H1 (cell line): ENCODE measurements at regions not wholly inside any gene's neighbourhood (a gene's known extent, or its start where the extent isn't known, plus 50 kb on each side); places are given as distances from the start of the nearest gene placed in this dataset.

Experiments used
- CTCF ChIA-PET: fragments of 300-600 bp; sonication (Branson Sonifier 250); formaldehyde crosslinking; loops from one replicate; lab custom pipeline; 2021; ENCODE audit not compliant: partially characterized antibody; lab: Charles Lee
- POLR2A ChIA-PET: fragments of 300-600 bp; sonication (Branson Sonifier 250); formaldehyde crosslinking; loops from one replicate; lab custom pipeline; 2021; ENCODE audit warnings: inconsistent platforms; ENCODE audit not compliant: partially characterized antibody; lab: Charles Lee
- DNase-seq, 2 experiments: peaks; one replicate each; pipeline versions ENCODE4 v3.0.0 to v3.0.0-alpha.2; 2010 to 2022; ENCODE audit warnings: low spot score in 2 of 2, low read depth in 1 of 2, mixed read lengths in 1 of 2
- FAIRE-seq: peaks from 2 replicates; lab custom pipeline; 2011; peaks lifted over from hg19 to GRCh38; lab: Jason Lieb, UNC
- H2AFZ ChIP-seq: 2 replicates; pipeline ENCODE4 v1.8.1; 2012; ENCODE audit warnings: low read length, inconsistent platforms
- H2AK5ac ChIP-seq: 2 replicates; pipeline ENCODE4 v1.6.1; 2013; ENCODE audit warnings: low read depth, low read length
- H2BK120ac ChIP-seq: replicated peaks from 2 replicates; pipeline ENCODE3; 2013; ENCODE audit warnings: low read depth, low read length, inconsistent platforms
- H2BK12ac ChIP-seq: 2 replicates; pipeline ENCODE4 v1.6.1; 2013; ENCODE audit warnings: low read depth, low read length
- H2BK15ac ChIP-seq: 2 replicates; pipeline ENCODE4 v1.6.1; 2013; ENCODE audit warnings: low read length
- H2BK20ac ChIP-seq: 2 replicates; pipeline ENCODE4 v1.6.1; 2013; ENCODE audit warnings: low read length
- H2BK5ac ChIP-seq: 2 replicates; pipeline ENCODE4 v1.6.1; 2013; ENCODE audit warnings: low read depth, low read length
- H3K14ac ChIP-seq: 2 replicates; pipeline ENCODE4 v1.6.1; 2013; ENCODE audit warnings: inconsistent platforms; ENCODE audit not compliant: insufficient read length
- H3K18ac ChIP-seq: 2 replicates; pipeline ENCODE4 v1.6.1; 2013; ENCODE audit warnings: low read length; ENCODE audit errors: extremely low read depth
- H3K23ac ChIP-seq: 2 replicates; pipeline ENCODE4 v1.6.1; 2013; ENCODE audit warnings: inconsistent platforms; ENCODE audit not compliant: insufficient read length
- H3K23me2 ChIP-seq: 2 replicates; pipeline ENCODE4 v1.6.1; 2013; ENCODE audit warnings: low read depth, low read length
- H3K27ac ChIP-seq: 2 replicates; pipeline ENCODE4 v1.6.1; 2011; ENCODE audit warnings: low read depth, low read length, inconsistent platforms
- H3K27me3 ChIP-seq, 4 experiments: replicated peaks in 1 of 4; 1 replicate in 1 of 4; 2 replicates in 3 of 4; pipeline versions ENCODE4 v1.6.1 to v1.8.1; 2011 to 2013; ENCODE audit warnings: low read length in 3 of 4, mild to moderate bottlenecking in 3 of 4, inconsistent platforms in 2 of 4, mixed read lengths in 2 of 4, moderate library complexity in 1 of 4; ENCODE audit not compliant: control insufficient read depth in 3 of 4, insufficient read depth in 3 of 4; ENCODE audit errors: extremely low read depth in 1 of 4
- H3K36me3 ChIP-seq, 4 experiments: 2 replicates each; pipeline versions ENCODE4 v1.6.1 to v1.8.1; 2011 to 2013; ENCODE audit warnings: mild to moderate bottlenecking in 4 of 4, low read length in 3 of 4, moderate library complexity in 2 of 4, control low read depth in 1 of 4, inconsistent platforms in 1 of 4; ENCODE audit not compliant: insufficient read depth in 4 of 4, control insufficient read depth in 2 of 4
- H3K4ac ChIP-seq: replicated peaks from 2 replicates; pipeline ENCODE3; 2013; ENCODE audit warnings: low read length, low read depth, mixed read lengths, inconsistent platforms; ENCODE audit not compliant: insufficient read length
- H3K4me1 ChIP-seq, 4 experiments: replicated peaks in 1 of 4; 1 replicate in 1 of 4; 2 replicates in 3 of 4; pipeline versions ENCODE4 v1.6.1 to v1.8.1; 2011 to 2013; ENCODE audit warnings: low read length in 3 of 4, inconsistent platforms in 2 of 4, mixed read lengths in 1 of 4; ENCODE audit not compliant: insufficient read depth in 4 of 4, control insufficient read depth in 3 of 4
- H3K4me2 ChIP-seq, 2 experiments: 2 replicates each; pipeline versions ENCODE4 v1.6.1 to v1.8.1; 2011 to 2013; ENCODE audit warnings: low read depth in 2 of 2, low read length in 2 of 2, control low read depth in 1 of 2, inconsistent platforms in 1 of 2, mild to moderate bottlenecking in 1 of 2; ENCODE audit not compliant: insufficient read depth in 1 of 2
- H3K4me3 ChIP-seq, 4 experiments: fragments of 200-600, 300-600 bp in 1 of 4; sonication (generic), shearing (Covaris generic), sonication (Bioruptor Twin) in 1 of 4; 2 replicates each; pipeline versions ENCODE4 v1.5.1 to v1.8.1; 2011 to 2016; ENCODE audit warnings: low read length in 4 of 4, low read depth in 3 of 4, control low read depth in 2 of 4, inconsistent platforms in 2 of 4, mild to moderate bottlenecking in 2 of 4, mixed read lengths in 1 of 4, moderate library complexity in 1 of 4; ENCODE audit not compliant: insufficient read depth in 2 of 4; ENCODE audit errors: extremely low read depth in 1 of 4
- H3K56ac ChIP-seq: replicated peaks from 2 replicates; pipeline ENCODE3; 2013; ENCODE audit warnings: low read depth, mild to moderate bottlenecking, mixed read lengths, low read length, inconsistent platforms; ENCODE audit not compliant: insufficient read length
- H3K79me1 ChIP-seq: 2 replicates; pipeline ENCODE4 v1.6.1; 2013; ENCODE audit warnings: low read depth, low read length, control low read depth
- H3K79me2 ChIP-seq, 2 experiments: 2 replicates each; pipeline versions ENCODE4 v1.6.1 to v1.8.1; 2012 to 2013; ENCODE audit warnings: low read length in 2 of 2, mild to moderate bottlenecking in 2 of 2, inconsistent platforms in 1 of 2; ENCODE audit not compliant: insufficient read depth in 2 of 2, control insufficient read depth in 1 of 2
- H3K9ac ChIP-seq, 4 experiments: replicated peaks in 1 of 4; 1 replicate in 1 of 4; 2 replicates in 3 of 4; pipeline versions ENCODE4 v1.6.1 to v1.8.1; 2011 to 2013; ENCODE audit warnings: low read depth in 3 of 4, low read length in 3 of 4, control low read depth in 2 of 4, mild to moderate bottlenecking in 2 of 4, moderate library complexity in 2 of 4, inconsistent platforms in 1 of 4; ENCODE audit errors: extremely low read depth in 1 of 4
- H3K9me3 ChIP-seq, 2 experiments: 2 replicates each; pipeline versions ENCODE4 v1.6.1 to v1.8.1; 2012 to 2013; ENCODE audit warnings: mild to moderate bottlenecking in 2 of 2, moderate library complexity in 2 of 2, control low read depth in 1 of 2, inconsistent platforms in 1 of 2, low read depth in 1 of 2, low read length in 1 of 2, mixed read lengths in 1 of 2; ENCODE audit not compliant: insufficient read depth in 2 of 2
- H4K20me1 ChIP-seq, 2 experiments: replicated peaks in 1 of 2; 2 replicates each; pipeline versions ENCODE3 to v1.8.1; 2011 to 2013; ENCODE audit warnings: inconsistent platforms in 2 of 2, low read length in 2 of 2, mild to moderate bottlenecking in 1 of 2; ENCODE audit not compliant: insufficient read depth in 2 of 2, control insufficient read depth in 1 of 2
- H4K5ac ChIP-seq: 2 replicates; pipeline ENCODE4 v1.6.1; 2013; ENCODE audit warnings: low read length, low read depth, mixed read lengths, inconsistent platforms; ENCODE audit not compliant: insufficient read length
- H4K8ac ChIP-seq: 2 replicates; pipeline ENCODE4 v1.8.0; 2013; ENCODE audit warnings: mild to moderate bottlenecking, moderate library complexity, low read length, inconsistent platforms; ENCODE audit not compliant: insufficient read depth; ENCODE audit errors: extremely low read depth
- H4K91ac ChIP-seq: replicated peaks from 2 replicates; pipeline ENCODE3; 2013; ENCODE audit warnings: low read length, mixed read lengths, inconsistent platforms; ENCODE audit not compliant: insufficient read length
- BRCA1 ChIP-seq: IDR thresholded peaks from 2 replicates; pipeline ENCODE4 v1.6.1; 2012; ENCODE audit warnings: low read depth, low read length, improper control_type of control experiment
- CBX5 ChIP-seq: fragments of 300-800, 300-1000 bp; sonication (generic); IDR thresholded peaks from 2 replicates; pipeline ENCODE4 v1.7.1; 2016; ENCODE audit warnings: antibody characterized with exemption, low read length, low read depth
- CBX8 ChIP-seq: fragments of 300-800, 300-1000 bp; sonication (generic); IDR thresholded peaks from 2 replicates; pipeline ENCODE4 v1.7.1; 2016; ENCODE audit warnings: low read depth, low read length, borderline replicate concordance
- CEBPB ChIP-seq: IDR thresholded peaks from 2 replicates; pipeline ENCODE4 v1.6.1; 2012; ENCODE audit warnings: low read depth, low read length
- CREB1 ChIP-seq: IDR thresholded peaks from 2 replicates; pipeline ENCODE4 v1.6.1; 2012; ENCODE audit warnings: inconsistent platforms
- CTBP2 ChIP-seq: IDR thresholded peaks from 2 replicates; pipeline ENCODE4 v1.7.0; 2011; ENCODE audit warnings: borderline replicate concordance, mild to moderate bottlenecking, moderate library complexity, mixed read lengths, low read length; ENCODE audit not compliant: insufficient read depth, insufficient read length
- EZH2 ChIP-seq: fragments of 200-600 bp; sonication (generic); IDR thresholded peaks from 2 replicates; pipeline ENCODE4 v1.7.1; 2012; ENCODE audit warnings: low read depth, mild to moderate bottlenecking, moderate library complexity, low read length, inconsistent platforms; ENCODE audit not compliant: severe bottlenecking
- POLR2A ChIP-seq, 2 experiments: IDR thresholded peaks; 1 replicate in 1 of 2; 2 replicates in 1 of 2; pipeline ENCODE4 v1.6.1; 2011; ENCODE audit warnings: low read depth in 2 of 2, low read length in 2 of 2, mild to moderate bottlenecking in 2 of 2; ENCODE audit errors: control extremely low read depth in 1 of 2
- SAP30 ChIP-seq: fragments of 300-600 bp; sonication (generic); IDR thresholded peaks from 2 replicates; pipeline ENCODE4 v1.7.1; 2012; ENCODE audit warnings: low read length, moderate library complexity, mild to moderate bottlenecking, inconsistent platforms; ENCODE audit not compliant: insufficient read depth, insufficient replicate concordance
- SIX5 ChIP-seq: IDR thresholded peaks from 2 replicates; pipeline ENCODE4 v1.6.1; 2011; ENCODE audit warnings: mild to moderate bottlenecking, low read depth, low read length
- TEAD4 ChIP-seq: IDR thresholded peaks from 2 replicates; pipeline ENCODE4 v1.6.1; 2012; ENCODE audit warnings: low read depth, low read length, inconsistent platforms, mixed read lengths
- WGBS, 2 experiments: shearing (Covaris generic) in 1 of 2; methylation state at CpG; one replicate each; pipeline versions ENCODE4 v1.1.6 to v1.1.7; 2013 to 2015; ENCODE audit warnings: low lambda C conversion rate in 2 of 2, mixed read lengths in 2 of 2, inconsistent platforms in 1 of 2, low coverage in 1 of 2, missing lambda C conversion rate in 1 of 2; ENCODE audit not compliant: insufficient replicate concordance in 2 of 2, insufficient coverage in 1 of 2, insufficient read length in 1 of 2; ENCODE audit errors: extremely low coverage in 1 of 2, missing lambda C conversion rate in 1 of 2; 5-methylcytosine and 5-hydroxymethylcytosine counted together
- TF ChIP-seq, protein P1 (sequence below): IDR thresholded peaks from 2 replicates; pipeline ENCODE4 v1.6.1; 2012; ENCODE audit warnings: inconsistent platforms
- TF ChIP-seq, protein P2 (sequence below): IDR thresholded peaks from 2 replicates; pipeline ENCODE4 v1.6.1; 2011; ENCODE audit warnings: low read length, improper control_type of control experiment

DNA sequence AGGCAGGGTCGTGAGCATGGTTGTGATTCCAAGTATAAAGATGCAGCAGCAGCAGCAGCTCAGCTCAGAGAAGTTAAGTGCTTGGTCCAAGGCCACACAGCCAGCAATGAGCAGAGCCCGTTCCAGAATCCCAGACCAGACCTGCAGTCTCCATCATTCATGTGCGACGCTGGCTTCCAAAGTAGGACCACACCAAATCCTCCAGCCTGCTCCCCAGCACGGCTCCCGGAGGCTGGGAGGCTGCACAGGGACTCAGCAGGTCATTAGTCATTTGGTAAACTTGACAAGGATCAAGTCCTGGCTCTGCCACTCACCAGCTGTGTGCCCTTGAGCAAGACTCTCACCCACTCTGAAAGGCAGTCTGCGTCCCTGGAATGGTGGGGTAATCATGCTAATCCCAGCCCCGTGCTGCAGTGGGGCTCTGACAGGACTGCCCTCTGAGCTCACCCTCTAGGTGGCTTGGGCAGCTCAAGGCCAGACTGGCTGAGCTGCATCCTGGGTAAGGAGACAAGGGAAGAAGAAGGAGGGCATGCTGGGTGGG lies 95.1 kb upstream of the TMEM132E start:
- no peak overlapping the region for H4K91ac ChIP-seq
- no peaks in the 10 kb centered on the region for H3K23me2 ChIP-seq
- DNase-seq (no peak), FAIRE-seq (no peak)
- H2AK5ac ChIP-seq: no peak overlapping the region
- H3K79me2 ChIP-seq: no peaks in the 10 kb centered on the region
- no peak overlapping the region for H3K56ac ChIP-seq
- no peaks in the 10 kb centered on the region for H3K36me3 ChIP-seq
- H3K23ac ChIP-seq: no peak overlapping the region
- H3K18ac ChIP-seq: no peak overlapping the region
- H2BK15ac ChIP-seq: no peak overlapping the region
- H4K20me1 ChIP-seq: no peaks in the 10 kb centered on the region
- no peaks in the 10 kb centered on the region for H3K79me1 ChIP-seq
- H3K9ac ChIP-seq: no peak overlapping the region
- H3K9me3 ChIP-seq: no peaks in the 10 kb centered on the region
- H3K4me3 ChIP-seq: no peak overlapping the region
- no peak overlapping the region for H2BK5ac ChIP-seq
- WGBS, 2 experiments: 88% methylated on average over 8 of the region's 8 CpGs; no CpG with 5 or more reads in 1 of the 2 experiments
- CTCF ChIA-PET: interaction anchor here (1.0 to 3.1 kb wide), 4 partner anchors 8 to 40 kb away, joined by 5 to 13 read pairs (median 8); no protein-coding TSS in a partner anchor
- no peak overlapping the region for H3K27ac ChIP-seq
- POLR2A ChIA-PET: no interaction called here
- no peak overlapping the region for H3K14ac ChIP-seq
- H3K27me3 ChIP-seq: no peaks in the 10 kb centered on the region; a peak in 2 of 7 replicates
- no peak overlapping the region for H3K4ac ChIP-seq
- no peak overlapping the region for H4K5ac ChIP-seq
- H3K4me1 ChIP-seq: peaks cover 0 to 2% (median 0%) of the 10 kb centered on the region in 4 experiments; a peak in 2 of 7 replicates
- H2AFZ ChIP-seq: no peak overlapping the region
- H3K4me2 ChIP-seq: no peak overlapping the region
- no peak overlapping the region for H2BK120ac ChIP-seq
- H4K8ac ChIP-seq: no peak overlapping the region
- no peak overlapping the region for H2BK12ac ChIP-seq
- H2BK20ac ChIP-seq: no peak overlapping the region
- TF ChIP-seq CTBP2 (no peak), TEAD4 (no peak), SAP30 (no peak), CREB1 (no peak), BRCA1 (no peak), EZH2 (no peak), POLR2A (IDR thresholded peaks at IDR 0.05; ENCODE audit: control extremely low read depth in 1 of 2, low read depth in 2 of 2, low read length in 2 of 2) (no peak), SIX5 (no peak), CBX5 (no peak), CBX8 (no peak), CEBPB (no peak)
- TF ChIP-seq, protein P1, sequence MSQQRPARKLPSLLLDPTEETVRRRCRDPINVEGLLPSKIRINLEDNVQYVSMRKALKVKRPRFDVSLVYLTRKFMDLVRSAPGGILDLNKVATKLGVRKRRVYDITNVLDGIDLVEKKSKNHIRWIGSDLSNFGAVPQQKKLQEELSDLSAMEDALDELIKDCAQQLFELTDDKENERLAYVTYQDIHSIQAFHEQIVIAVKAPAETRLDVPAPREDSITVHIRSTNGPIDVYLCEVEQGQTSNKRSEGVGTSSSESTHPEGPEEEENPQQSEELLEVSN: no peak
- TF ChIP-seq, protein P2, sequence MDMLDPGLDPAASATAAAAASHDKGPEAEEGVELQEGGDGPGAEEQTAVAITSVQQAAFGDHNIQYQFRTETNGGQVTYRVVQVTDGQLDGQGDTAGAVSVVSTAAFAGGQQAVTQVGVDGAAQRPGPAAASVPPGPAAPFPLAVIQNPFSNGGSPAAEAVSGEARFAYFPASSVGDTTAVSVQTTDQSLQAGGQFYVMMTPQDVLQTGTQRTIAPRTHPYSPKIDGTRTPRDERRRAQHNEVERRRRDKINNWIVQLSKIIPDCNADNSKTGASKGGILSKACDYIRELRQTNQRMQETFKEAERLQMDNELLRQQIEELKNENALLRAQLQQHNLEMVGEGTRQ: no peak
